ENCODE measurements at regions not wholly inside any gene's neighbourhood (a gene's known extent, or its start where the extent isn't known, plus 50 kb on each side); places are given as distances from the start of the nearest gene placed in this dataset.

DNA sequence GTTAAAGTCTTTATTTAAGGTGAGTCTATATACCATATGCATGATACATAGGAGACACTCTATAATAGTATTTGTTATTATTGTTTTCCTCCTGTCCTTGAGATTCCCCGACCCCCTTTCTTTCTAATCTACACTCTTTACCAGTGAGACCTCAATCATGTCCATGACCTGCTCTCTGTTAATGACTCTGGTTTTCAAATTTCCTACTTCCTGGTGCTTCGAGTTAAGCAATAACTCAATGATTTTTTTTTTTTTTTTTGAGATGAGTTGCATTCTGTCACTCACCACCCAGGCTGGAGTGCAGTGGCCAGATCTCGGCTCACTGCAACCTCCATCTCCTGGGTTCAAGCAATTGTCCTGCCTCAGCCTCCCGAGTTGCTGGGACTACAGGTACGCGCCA is 574.6 kb upstream of the SLC35B3 start:
- Histone ChIP-seq H3K79me2 (ENCODE audit: insufficient read depth, low read length) (no peaks in the 10 kb centered on the region), H2BK120ac (ENCODE audit: low read depth, low read length, poor library complexity, severe bottlenecking) (no peak overlapping the region), H3K18ac (ENCODE audit: insufficient read length, low read depth, low read length) (no peak overlapping the region), H3K27me3 (ENCODE audit: insufficient read depth, low read length) (no peaks in the 10 kb centered on the region), H4K5ac (ENCODE audit: insufficient read length, low read depth, low read length) (no peak overlapping the region), H3K4me2 (ENCODE audit: insufficient read depth, insufficient read length, low read length) (no peak overlapping the region), H3K56ac (ENCODE audit: insufficient read length, low read depth, low read length) (no peak overlapping the region), H2AFZ (ENCODE audit: low read length) (no peak overlapping the region), H3K23me2 (ENCODE audit: insufficient read length, low read depth, low read length, poor library complexity, severe bottlenecking) (no peaks in the 10 kb centered on the region), H3K27ac (ENCODE audit: insufficient read length, low read depth, low read length) (no peak overlapping the region), H2BK15ac (ENCODE audit: low read depth, low read length) (no peak overlapping the region), H3K79me1 (ENCODE audit: insufficient read depth, low read depth, low read length, poor library complexity, severe bottlenecking) (no peaks in the 10 kb centered on the region), H2AK5ac (ENCODE audit: insufficient read length, low read length) (no peak overlapping the region), H3K4me1 (ENCODE audit: insufficient read depth, low read length) (no peaks in the 10 kb centered on the region), H3K9ac (ENCODE audit: extremely low read depth, insufficient read length, low read length) (no peak overlapping the region), H3K23ac (ENCODE audit: insufficient read length, low read depth, low read length) (no peak overlapping the region), H2BK20ac (ENCODE audit: low read depth, low read length, poor library complexity, severe bottlenecking) (no peak overlapping the region), H4K20me1 (ENCODE audit: control insufficient read depth, insufficient read depth, insufficient read length) (no peaks in the 10 kb centered on the region), H3T11ph (ENCODE audit: low read length) (no peak overlapping the region), H4K91ac (ENCODE audit: insufficient read length, low read depth, low read length) (no peak overlapping the region), H3K4ac (ENCODE audit: low read depth, low read length) (no peak overlapping the region), H2BK5ac (ENCODE audit: insufficient read length, low read length) (no peak overlapping the region), H2BK12ac (ENCODE audit: insufficient read length, low read depth, low read length) (no peak overlapping the region), H4K8ac (replicated peaks; ENCODE audit: insufficient read length, low read depth, low read length) (no peak overlapping the region), H3K9me3 (ENCODE audit: control insufficient read depth, low read depth, low read length) (no peaks in the 10 kb centered on the region), H3K14ac (ENCODE audit: insufficient read depth, low read length) (no peak overlapping the region)
- H3K4me3 Mint-ChIP-seq: no peak overlapping the region
- H3K36me3 Mint-ChIP-seq (ENCODE audit: insufficient read depth in 1 of 3, low read depth in 3 of 3): no peaks in the 10 kb centered on the region
- no peak for DNase-seq
- peaks cover 0 to 3% of the 10 kb centered on the region in 2 experiments; a peak in 2 of 5 replicates for H3K9me3 Mint-ChIP-seq
- H3K4me1 Mint-ChIP-seq: no peaks in the 10 kb centered on the region
- TF ChIP-seq CTCF (conservative IDR thresholded peaks at IDR 0.05): no peak
- no peak overlapping the region for H3K27ac Mint-ChIP-seq
- no peaks in the 10 kb centered on the region for H3K27me3 Mint-ChIP-seq (ENCODE audit: low read depth)
- no CpG with 5 or more reads among the region's 6 CpGs for whole genome bisulfite sequencing (ENCODE audit: extremely low coverage, insufficient read length, low lambda C conversion rate)

All from H9 (cell line).